SHP77 treated with DMSO at 0.1 percent for 48 hours (cell line): ENCODE measurements at regions not wholly inside any gene's neighbourhood (a gene's known extent, or its start where the extent isn't known, plus 50 kb on each side); places are given as distances from the start of the nearest gene placed in this dataset.

ENCODE experiments used
- DNase-seq: peaks from one replicate; lab custom pipeline; 2025; lab: John Stamatoyannopoulos, UW

- no peak for DNase-seq
Measured at GRCh38 chr6:170177772-170178560, 112.9 kb downstream of the DLL1 start.

GRCh38 chr6:170176898-170177771 is 113.7 kb downstream of the DLL1 start:
- DNase-seq = no peak

- DNase-seq = no peak
Measured at GRCh38 chr6:170176136-170176897, 114.6 kb downstream of the DLL1 start.

- DNase-seq = no peak
Measured at GRCh38 chr6:170175644-170176135, 115.2 kb downstream of the DLL1 start.

- no peak for DNase-seq
Measured at GRCh38 chr6:170174771-170175643, 115.9 kb downstream of the DLL1 start.

- no peak for DNase-seq
Measured at GRCh38 chr6:170174124-170174770, 116.6 kb downstream of the DLL1 start.

GRCh38 chr6:170173335-170173881 is 117.5 kb downstream of the DLL1 start:
- DNase-seq = no peak

GRCh38 chr6:170172825-170173256 is 118.0 kb downstream of the DLL1 start:
- no peak for DNase-seq

GRCh38 chr6:170172392-170172791 is 118.5 kb downstream of the DLL1 start:
- DNase-seq = no peak

GRCh38 chr6:170167657-170168159 is 123.2 kb downstream of the DLL1 start:
- no peak for DNase-seq

- DNase-seq = no peak
Measured at GRCh38 chr6:170166511-170167122, 124.3 kb downstream of the DLL1 start.

- DNase-seq = no peak
Measured at GRCh38 chr6:170165471-170166117, 125.3 kb downstream of the DLL1 start.

GRCh38 chr6:170165085-170165470 is 125.8 kb downstream of the DLL1 start:
- DNase-seq = no peak

- no peak for DNase-seq
Measured at GRCh38 chr6:170164271-170164900, 126.5 kb downstream of the DLL1 start.

- no peak for DNase-seq
Measured at GRCh38 chr6:170163405-170164170, 127.3 kb downstream of the DLL1 start.

GRCh38 chr6:170162775-170163404 is 128.0 kb downstream of the DLL1 start:
- DNase-seq = no peak

- DNase-seq = no peak
Measured at GRCh38 chr6:170162011-170162774, 128.7 kb downstream of the DLL1 start.
